ENCODE measurements at regions not wholly inside any gene's neighbourhood (a gene's known extent, or its start where the extent isn't known, plus 50 kb on each side); places are given as distances from the start of the nearest gene placed in this dataset.
"Not testable (repeated sequence)": the region's sequence is repeated elsewhere in the genome, so short reads cannot be mapped to it uniquely, and the experiment has no call there.

- no peak for DNase-seq
These were observed 267.0 kb upstream of the HS6ST1 start for GRCh38 chr2:128585706-128586105.

- DNase-seq, result no peak
These were observed 271.0 kb upstream of the HS6ST1 start for GRCh38 chr2:128589681-128590080.

GRCh38 chr2:128590309-128591021, 271.8 kb upstream of the HS6ST1 start:
- no peak for DNase-seq

GRCh38 chr2:128591022-128591860, 272.6 kb upstream of the HS6ST1 start:
- DNase-seq, result no peak

- DNase-seq, result no peak
These were observed 273.5 kb upstream of the HS6ST1 start for GRCh38 chr2:128591861-128592822.

- DNase-seq, result no peak
These were observed 274.8 kb upstream of the HS6ST1 start for GRCh38 chr2:128593518-128593878.

GRCh38 chr2:128593879-128594650, 275.4 kb upstream of the HS6ST1 start:
- DNase-seq, result no peak

- no peak for DNase-seq
These were observed 275.9 kb upstream of the HS6ST1 start for GRCh38 chr2:128594651-128594910.

- DNase-seq, result no peak
These were observed 276.4 kb upstream of the HS6ST1 start for GRCh38 chr2:128594953-128595677.

- DNase-seq, result no peak
These were observed 277.2 kb upstream of the HS6ST1 start for GRCh38 chr2:128595763-128596395.

GRCh38 chr2:128596396-128597120, 277.9 kb upstream of the HS6ST1 start:
- DNase-seq, result no peak

GRCh38 chr2:128597121-128597762, 278.6 kb upstream of the HS6ST1 start:
- no peak for DNase-seq

- not testable (repeated sequence) for DNase-seq
These were observed 279.6 kb upstream of the HS6ST1 start for GRCh38 chr2:128598260-128598659.

GRCh38 chr2:128598862-128599441, 280.3 kb upstream of the HS6ST1 start:
- DNase-seq, result no peak

- DNase-seq, result no peak
These were observed 281.0 kb upstream of the HS6ST1 start for GRCh38 chr2:128599700-128600099.

GRCh38 chr2:128600581-128601297, 282.1 kb upstream of the HS6ST1 start:
- DNase-seq, result no peak

GRCh38 chr2:128601298-128602037, 282.8 kb upstream of the HS6ST1 start:
- DNase-seq, result no peak

GRCh38 chr2:128602038-128602698, 283.5 kb upstream of the HS6ST1 start:
- no peak for DNase-seq
